ENCODE measurements at regions not wholly inside any gene's neighbourhood (a gene's known extent, or its start where the extent isn't known, plus 50 kb on each side); places are given as distances from the start of the nearest gene placed in this dataset.

GRCh38 chr17:77001487-77001886, 133.3 kb downstream of the MGAT5B start:
- 98% methylated on average over 7 of the region's 7 CpGs for WGBS, 2 donors
- Histone ChIP-seq H3K36me3 (ENCODE audit: control insufficient read depth in 4 of 4, insufficient read depth in 4 of 4, low read length in 4 of 4) (no peaks in the 10 kb centered on the region), H3K9ac (ENCODE audit: insufficient read depth in 1 of 2, low read length in 2 of 2) (no peak overlapping the region), H3K4me3 (no peak overlapping the region), H3K27ac (ENCODE audit: low read depth in 1 of 2, low read length in 1 of 2) (no peak overlapping the region), H3K9me3 (ENCODE audit: control insufficient read depth in 4 of 4, insufficient read depth in 3 of 4, low read length in 3 of 4) (peaks cover 0 to 2% (median 0%) of the 10 kb centered on the region in 4 donors), H3K27me3 (ENCODE audit: control insufficient read depth in 3 of 3, insufficient read depth in 3 of 3, low read length in 2 of 3) (peaks cover 0 to 3% (median 0%) of the 10 kb centered on the region in 3 donors), H3K4me1 (ENCODE audit: control insufficient read depth in 5 of 5, insufficient read depth in 5 of 5, low read length in 5 of 5) (peaks cover 0 to 5% (median 0%) of the 10 kb centered on the region in 5 donors)
- ATAC-seq (ENCODE audit: insufficient read depth, low FRiP score) = no peak
- no peak for DNase-seq
- no peak for TF ChIP-seq CTCF (IDR thresholded peaks at IDR 0.05; ENCODE audit: control extremely low read depth, extremely low read depth)

- Histone ChIP-seq H3K27me3 (ENCODE audit: control insufficient read depth in 3 of 3, insufficient read depth in 3 of 3, low read length in 2 of 3) (peaks cover 0 to 3% (median 0%) of the 10 kb centered on the region in 3 donors), H3K4me3 (no peak overlapping the region), H3K36me3 (ENCODE audit: control insufficient read depth in 4 of 4, insufficient read depth in 4 of 4, low read length in 4 of 4) (no peaks in the 10 kb centered on the region), H3K9me3 (ENCODE audit: control insufficient read depth in 4 of 4, insufficient read depth in 3 of 4, low read length in 3 of 4) (peaks cover 0 to 2% (median 0%) of the 10 kb centered on the region in 4 donors), H3K4me1 (ENCODE audit: control insufficient read depth in 5 of 5, insufficient read depth in 5 of 5, low read length in 5 of 5) (peaks cover 0 to 5% (median 0%) of the 10 kb centered on the region in 5 donors), H3K27ac (ENCODE audit: low read depth in 1 of 2, low read length in 1 of 2) (no peak overlapping the region), H3K9ac (ENCODE audit: insufficient read depth in 1 of 2, low read length in 2 of 2) (no peak overlapping the region)
- no peak for TF ChIP-seq CTCF (IDR thresholded peaks at IDR 0.05; ENCODE audit: control extremely low read depth, extremely low read depth)
- ATAC-seq (ENCODE audit: insufficient read depth, low FRiP score) (no peak), DNase-seq (no peak)
- 61 to 78% methylated on average over 23 of the region's 23 CpGs for WGBS, 2 donors
Measured at GRCh38 chr17:77002103-77003045, 134.2 kb downstream of the MGAT5B start.

GRCh38 chr17:77003699-77004098, 135.5 kb downstream of the MGAT5B start:
- TF ChIP-seq CTCF (IDR thresholded peaks at IDR 0.05; ENCODE audit: control extremely low read depth, extremely low read depth) = no peak
- H3K4me1 ChIP-seq (ENCODE audit: control insufficient read depth in 5 of 5, insufficient read depth in 5 of 5, low read length in 5 of 5) = peaks cover 0 to 5% (median 0%) of the 10 kb centered on the region in 5 donors
- peaks cover 0 to 2% (median 0%) of the 10 kb centered on the region in 4 donors for H3K9me3 ChIP-seq (ENCODE audit: control insufficient read depth in 4 of 4, insufficient read depth in 3 of 4, low read length in 3 of 4)
- H3K4me3 ChIP-seq = no peak overlapping the region
- no peaks in the 10 kb centered on the region for H3K36me3 ChIP-seq (ENCODE audit: control insufficient read depth in 4 of 4, insufficient read depth in 4 of 4, low read length in 4 of 4)
- H3K27ac ChIP-seq (ENCODE audit: low read depth in 1 of 2, low read length in 1 of 2) = no peak overlapping the region
- no peak for ATAC-seq (ENCODE audit: insufficient read depth, low FRiP score)
- no peak for DNase-seq
- WGBS, 2 donors = 98% methylated on average over 2 of the region's 2 CpGs
- no peak overlapping the region for H3K9ac ChIP-seq (ENCODE audit: insufficient read depth in 1 of 2, low read length in 2 of 2)
- peaks cover 0 to 3% (median 0%) of the 10 kb centered on the region in 3 donors for H3K27me3 ChIP-seq (ENCODE audit: control insufficient read depth in 3 of 3, insufficient read depth in 3 of 3, low read length in 2 of 3)

All from lung (tissue), 11 donors.